ENCODE measurements at regions not wholly inside any gene's neighbourhood (a gene's known extent, or its start where the extent isn't known, plus 50 kb on each side); places are given as distances from the start of the nearest gene placed in this dataset.

DNA sequence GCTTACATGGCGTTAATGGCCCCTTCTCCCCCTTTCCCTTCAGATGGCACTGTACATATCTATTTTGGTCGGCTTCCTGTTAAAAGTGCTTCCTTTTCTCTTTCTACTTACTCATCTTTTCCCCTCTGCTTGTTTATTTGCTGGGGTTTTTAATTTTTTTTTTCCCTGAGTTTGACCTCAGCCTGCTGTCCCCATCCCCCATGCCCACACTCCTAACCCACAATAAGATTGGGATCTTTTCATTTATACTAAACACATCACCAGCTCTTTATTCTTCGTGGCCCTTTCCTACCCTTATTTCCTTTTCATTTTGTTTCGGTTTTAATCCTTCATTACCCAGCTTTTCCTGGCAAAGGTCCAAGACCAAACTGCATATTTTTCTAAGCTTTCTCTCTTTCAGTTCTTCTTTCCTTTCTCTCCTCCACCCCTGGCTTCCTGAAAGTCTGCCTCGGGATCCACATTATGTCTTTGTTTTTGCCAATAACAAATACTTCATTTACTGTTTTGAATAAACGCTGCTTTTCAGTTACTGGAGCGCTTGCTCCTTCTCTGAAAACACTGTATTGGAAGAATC is 152.0 kb upstream of the USP9X start:
- no peaks in the 10 kb centered on the region for H3K36me3 ChIP-seq (replicated peaks in 1 of 2; ENCODE audit: control extremely low read depth in 1 of 2, control insufficient read depth in 1 of 2, extremely low read depth in 1 of 2, insufficient read depth in 2 of 2, low read length in 1 of 2)
- peak overlapping the region in 1 of 2 donors; percentile 28 for H3K27ac ChIP-seq (ENCODE audit: low read length in 2 of 2)
- H3K27me3 Mint-ChIP-seq, result no peaks in the 10 kb centered on the region
- peaks cover 0 to 5% (median 0%) of the 10 kb centered on the region in 3 donors for H3K9me3 ChIP-seq (ENCODE audit: control extremely low read depth in 1 of 3, control insufficient read depth in 2 of 3, insufficient read depth in 1 of 3, low read length in 2 of 3)
- TF ChIP-seq CTCF (IDR thresholded peaks at IDR 0.05) (no peak), EZH2 (IDR thresholded peaks at IDR 0.05; ENCODE audit: borderline replicate concordance, insufficient read depth, low read depth, low read length, poor library complexity, severe bottlenecking) (no peak)
- H3K27me3 ChIP-seq (replicated peaks in 1 of 4; ENCODE audit: control extremely low read depth in 1 of 4, control insufficient read depth in 3 of 4, insufficient read depth in 4 of 4, low read length in 3 of 4), result no peaks in the 10 kb centered on the region
- ChIA-PET CTCF (no interaction called here), POLR2A (no interaction called here)
- DNase-seq, result peak; percentile 20
- WGBS (ENCODE audit: insufficient coverage), result 0% methylated on average over 2 of the region's 7 CpGs
- peak overlapping the region; percentile 83 for H3K27ac Mint-ChIP-seq
- H2AFZ ChIP-seq (ENCODE audit: insufficient read depth, low read depth, low read length, poor library complexity, severe bottlenecking), result peak overlapping the region; percentile 50
- peak overlapping the region; percentile 54 for H3K9ac ChIP-seq (ENCODE audit: low read length)
- no peak for ATAC-seq (ENCODE audit: low read depth)
- H3K4me1 Mint-ChIP-seq, result peaks cover 11% of the 10 kb centered on the region
- H3K4me3 Mint-ChIP-seq, result peak overlapping the region; percentile 85
- H3K79me2 ChIP-seq (ENCODE audit: control insufficient read depth, insufficient read depth, low read length), result no peaks in the 10 kb centered on the region
- H3K9me3 Mint-ChIP-seq (ENCODE audit: insufficient read depth), result no peaks in the 10 kb centered on the region
- intact Hi-C loops (cut with micrococcal nuclease), result no loop called here
- H4K20me1 ChIP-seq (ENCODE audit: control insufficient read depth, insufficient read depth, low read length, poor library complexity, severe bottlenecking), result no peaks in the 10 kb centered on the region
- peaks cover 8 to 15% of the 10 kb centered on the region in 2 donors for H3K4me1 ChIP-seq (ENCODE audit: control insufficient read depth in 2 of 2, insufficient read depth in 2 of 2, low read length in 2 of 2)
- peak overlapping the region; percentile 61 for H3K4me2 ChIP-seq (replicated peaks; ENCODE audit: low read depth, low read length, poor library complexity, severe bottlenecking)
- peak overlapping the region in 3 of 5 experiments; percentile 25 to 44 (median 28) for H3K4me3 ChIP-seq (ENCODE audit: control extremely low read depth in 1 of 5, extremely low read depth in 1 of 5, insufficient read depth in 1 of 5, low read depth in 2 of 5, low read length in 4 of 5)

GRCh38 chrX:40933706-40934425 is 151.4 kb upstream of the USP9X start:
- H3K27ac ChIP-seq (ENCODE audit: low read length in 2 of 2), result peak overlapping the region in 1 of 2 donors; percentile 28
- no CpG with 5 or more reads among the region's 5 CpGs for WGBS (ENCODE audit: insufficient coverage)

More at GRCh38 chrX:40933706-40934425, 151.4 kb upstream of the USP9X start:
- no peaks in the 10 kb centered on the region for H3K9me3 Mint-ChIP-seq (ENCODE audit: insufficient read depth)
- Histone ChIP-seq H3K9ac (ENCODE audit: low read length) (peak overlapping the region; percentile 54), H3K79me2 (ENCODE audit: control insufficient read depth, insufficient read depth, low read length) (no peaks in the 10 kb centered on the region), H3K4me3 (ENCODE audit: control extremely low read depth in 1 of 5, extremely low read depth in 1 of 5, insufficient read depth in 1 of 5, low read depth in 2 of 5, low read length in 4 of 5) (peak overlapping the region in 3 of 5 experiments; percentile 25 to 44 (median 28)), H4K20me1 (ENCODE audit: control insufficient read depth, insufficient read depth, low read length, poor library complexity, severe bottlenecking) (no peaks in the 10 kb centered on the region), H3K36me3 (replicated peaks in 1 of 2; ENCODE audit: control extremely low read depth in 1 of 2, control insufficient read depth in 1 of 2, extremely low read depth in 1 of 2, insufficient read depth in 2 of 2, low read length in 1 of 2) (no peaks in the 10 kb centered on the region), H3K27me3 (replicated peaks in 1 of 4; ENCODE audit: control extremely low read depth in 1 of 4, control insufficient read depth in 3 of 4, insufficient read depth in 4 of 4, low read length in 3 of 4) (no peaks in the 10 kb centered on the region), H3K4me1 (ENCODE audit: control insufficient read depth in 2 of 2, insufficient read depth in 2 of 2, low read length in 2 of 2) (peaks cover 8 to 15% of the 10 kb centered on the region in 2 donors), H2AFZ (ENCODE audit: insufficient read depth, low read depth, low read length, poor library complexity, severe bottlenecking) (peak overlapping the region; percentile 50), H3K4me2 (replicated peaks; ENCODE audit: low read depth, low read length, poor library complexity, severe bottlenecking) (peak overlapping the region; percentile 61), H3K9me3 (ENCODE audit: control extremely low read depth in 1 of 3, control insufficient read depth in 2 of 3, insufficient read depth in 1 of 3, low read length in 2 of 3) (no peaks in the 10 kb centered on the region)
- peaks cover 11% of the 10 kb centered on the region for H3K4me1 Mint-ChIP-seq
- DNase-seq (peak; percentile 11), ATAC-seq (ENCODE audit: low read depth) (peak; percentile 14)
- H3K4me3 Mint-ChIP-seq, result peak overlapping the region; percentile 85
- POLR2A ChIA-PET, result no interaction called here
- TF ChIP-seq CTCF (IDR thresholded peaks at IDR 0.05) (no peak), EZH2 (IDR thresholded peaks at IDR 0.05; ENCODE audit: borderline replicate concordance, insufficient read depth, low read depth, low read length, poor library complexity, severe bottlenecking) (no peak)
- CTCF ChIA-PET, result no interaction called here
- no peaks in the 10 kb centered on the region for H3K27me3 Mint-ChIP-seq
- intact Hi-C loops (cut with micrococcal nuclease), result no loop called here
- H3K27ac Mint-ChIP-seq, result peak overlapping the region; percentile 83

Measured in B cell (primary cell).